IMR-90 (cell line): ENCODE measurements at regions not wholly inside any gene's neighbourhood (a gene's known extent, or its start where the extent isn't known, plus 50 kb on each side); places are given as distances from the start of the nearest gene placed in this dataset.

Source experiments
- ATAC-seq: fragments of 200-7000 bp; cut with Tn5 transposase; 2 replicates; pipeline ENCODE4 v1.9.1; 2020; ENCODE audit warnings: low read depth, mild to moderate bottlenecking, moderate library complexity
- BruUV-seq: library from RNA; stranded (reverse); fragments of 400-500 nt; replicated peaks from 2 replicates; lab custom pipeline; 2021; lab: Mats Ljungman, UMichigan
- CTCF ChIA-PET: fragments of 300-600 bp; formaldehyde crosslinking; extraction: SDS; loops from one replicate; lab custom pipeline; 2021; ENCODE audit warnings: antibody characterized with exemption; lab: Yijun Ruan, JAX
- POLR2A ChIA-PET: fragments of 300-600 bp; sonication (Branson Sonifier 250); formaldehyde crosslinking; loops from one replicate; lab custom pipeline; 2022; ENCODE audit warnings: antibody characterized with exemption; ENCODE audit not compliant: unreplicated experiment; lab: Charles Lee
- DNase-seq: peaks from one replicate; pipeline ENCODE4 v3.0.0; 2013
- H2AFZ ChIP-seq: replicated peaks from 2 replicates; pipeline ENCODE3; 2013; ENCODE audit warnings: low read length, mild to moderate bottlenecking; ENCODE audit not compliant: poor library complexity
- H2AK5ac ChIP-seq: 2 replicates; pipeline ENCODE4 v1.6.1; 2013; ENCODE audit warnings: low read depth, low read length, inconsistent platforms
- H2AK9ac ChIP-seq: replicated peaks from 2 replicates; pipeline ENCODE3; 2013; ENCODE audit warnings: mild to moderate bottlenecking, low read depth, low read length, moderate library complexity; ENCODE audit not compliant: poor library complexity
- H2BK120ac ChIP-seq: 2 replicates; pipeline ENCODE4 v1.6.1; 2013; ENCODE audit warnings: low read depth, low read length, inconsistent platforms
- H2BK15ac ChIP-seq: 3 replicates; pipeline ENCODE4 v1.6.1; 2013; ENCODE audit warnings: low read depth, low read length, inconsistent platforms
- H2BK20ac ChIP-seq: 2 replicates; pipeline ENCODE4 v1.6.1; 2013; ENCODE audit warnings: low read depth, mild to moderate bottlenecking, inconsistent platforms, low read length, moderate library complexity
- H2BK5ac ChIP-seq: 2 replicates; pipeline ENCODE4 v1.6.1; 2013; ENCODE audit warnings: mild to moderate bottlenecking, low read depth, low read length, inconsistent platforms; ENCODE audit not compliant: poor library complexity, severe bottlenecking
- H3K14ac ChIP-seq: replicated peaks from 2 replicates; pipeline ENCODE4 v1.6.1; 2013; ENCODE audit warnings: low read depth, low read length, inconsistent platforms
- H3K18ac ChIP-seq: 2 replicates; pipeline ENCODE4 v1.6.1; 2013; ENCODE audit warnings: low read depth, low read length, control low read depth
- H3K23ac ChIP-seq: 2 replicates; pipeline ENCODE4 v1.6.1; 2013; ENCODE audit warnings: low read depth, low read length, inconsistent platforms
- H3K27ac ChIP-seq: 2 replicates; pipeline ENCODE4 v1.5.1; 2013; ENCODE audit warnings: mild to moderate bottlenecking, control low read depth, low read length; ENCODE audit not compliant: insufficient read depth
- H3K27me3 ChIP-seq: 2 replicates; pipeline ENCODE4 v1.6.1; 2013; ENCODE audit warnings: low read length; ENCODE audit not compliant: control insufficient read depth, insufficient read depth
- H3K36me3 ChIP-seq: 2 replicates; pipeline ENCODE4 v1.6.1; 2013; ENCODE audit warnings: low read length, mixed read lengths; ENCODE audit not compliant: control insufficient read depth, insufficient read depth
- H3K4ac ChIP-seq: 2 replicates; pipeline ENCODE4 v1.6.1; 2013; ENCODE audit warnings: low read depth, low read length, inconsistent platforms
- H3K4me1 ChIP-seq: 2 replicates; pipeline ENCODE4 v1.6.1; 2013; ENCODE audit warnings: low read length, mixed read lengths; ENCODE audit not compliant: control insufficient read depth, insufficient read depth
- H3K4me2 ChIP-seq: 2 replicates; pipeline ENCODE4 v1.6.1; 2013; ENCODE audit warnings: low read depth, mild to moderate bottlenecking, control low read depth, low read length, moderate library complexity
- H3K4me3 ChIP-seq: 2 replicates; pipeline ENCODE4 v1.5.1; 2013; ENCODE audit warnings: low read depth, mild to moderate bottlenecking, control low read depth, low read length, moderate library complexity; ENCODE audit not compliant: insufficient read depth
- H3K56ac ChIP-seq: 2 replicates; pipeline ENCODE4 v1.6.1; 2013; ENCODE audit warnings: low read length, inconsistent platforms; ENCODE audit not compliant: insufficient read depth; ENCODE audit errors: extremely low read depth
- H3K79me1 ChIP-seq, 2 experiments: 2 replicates each; pipeline ENCODE4 v1.6.1; 2013; ENCODE audit warnings: low read length in 2 of 2, inconsistent platforms in 1 of 2, low read depth in 1 of 2
- H3K9ac ChIP-seq: 2 replicates; pipeline ENCODE4 v1.6.1; 2013; ENCODE audit warnings: low read depth, low read length, control low read depth
- H3K9me1 ChIP-seq: 2 replicates; pipeline ENCODE4 v1.6.1; 2013; ENCODE audit warnings: low read length, inconsistent platforms; ENCODE audit not compliant: insufficient read depth
- H3K9me3 ChIP-seq: 2 replicates; pipeline ENCODE4 v1.6.1; 2013; ENCODE audit warnings: low read length; ENCODE audit not compliant: control insufficient read depth, insufficient read depth
- H4K20me1 ChIP-seq: 2 replicates; pipeline ENCODE4 v1.6.1; 2013; ENCODE audit warnings: low read length, inconsistent platforms; ENCODE audit not compliant: insufficient read depth
- H4K5ac ChIP-seq: 2 replicates; pipeline ENCODE4 v1.6.1; 2013; ENCODE audit warnings: mild to moderate bottlenecking, low read depth, low read length, control low read depth
- H4K8ac ChIP-seq, 2 experiments: 2 replicates each; pipeline ENCODE4 v1.6.1; 2013; ENCODE audit warnings: low read depth in 2 of 2, low read length in 2 of 2, control low read depth in 1 of 2, inconsistent platforms in 1 of 2
- H4K91ac ChIP-seq: 2 replicates; pipeline ENCODE4 v1.6.1; 2013; ENCODE audit warnings: low read depth, low read length, inconsistent platforms; ENCODE audit not compliant: insufficient read depth
- BHLHE40 ChIP-seq: fragments of 150-350 bp; IDR thresholded peaks from 2 replicates; pipeline ENCODE4 v1.6.1; 2016; ENCODE audit warnings: mild to moderate bottlenecking, low read depth, low read length
- CEBPB ChIP-seq: IDR thresholded peaks from 2 replicates; pipeline ENCODE4 v1.6.1; 2012; ENCODE audit warnings: low read depth, low read length, improper control_type of control experiment
- CHD1 ChIP-seq: IDR thresholded peaks from 2 replicates; pipeline ENCODE4 v1.6.1; 2012; ENCODE audit warnings: low read depth, low read length, improper control_type of control experiment
- ELK1 ChIP-seq: fragments of 150-350 bp; IDR thresholded peaks from 2 replicates; pipeline ENCODE4 v1.6.1; 2016; ENCODE audit warnings: low read depth, mild to moderate bottlenecking, low read length, moderate library complexity, borderline replicate concordance
- FOS ChIP-seq: fragments of 150-350 bp; IDR thresholded peaks from 2 replicates; pipeline ENCODE4 v1.6.1; 2016; ENCODE audit warnings: low read depth, low read length
- MAFK ChIP-seq: IDR thresholded peaks from 2 replicates; pipeline ENCODE4 v1.6.1; 2012; ENCODE audit warnings: low read depth, low read length, improper control_type of control experiment
- MXI1 ChIP-seq: IDR thresholded peaks from 2 replicates; pipeline ENCODE4 v1.6.1; 2012; ENCODE audit warnings: low read depth, mild to moderate bottlenecking, low read length, moderate library complexity, borderline replicate concordance
- NFE2L2 ChIP-seq: fragments of 150-350 bp; IDR thresholded peaks from 2 replicates; pipeline ENCODE4 v1.6.1; 2016; ENCODE audit warnings: low read depth, mild to moderate bottlenecking, low read length
- POLR2A ChIP-seq: IDR thresholded peaks from 2 replicates; pipeline ENCODE4 v1.6.1; 2012; ENCODE audit warnings: mild to moderate bottlenecking, low read depth, low read length
- RAD21 ChIP-seq: IDR thresholded peaks from 2 replicates; pipeline ENCODE4 v1.6.1; 2012; ENCODE audit warnings: low read length, improper control_type of control experiment
- RCOR1 ChIP-seq: IDR thresholded peaks from 2 replicates; pipeline ENCODE4 v1.6.1; 2012; ENCODE audit warnings: mild to moderate bottlenecking, low read length, improper control_type of control experiment; ENCODE audit not compliant: insufficient replicate concordance
- RFX5 ChIP-seq: IDR thresholded peaks from 2 replicates; pipeline ENCODE4 v1.8.0; 2012; ENCODE audit warnings: low read depth, mild to moderate bottlenecking, low read length, moderate library complexity
- SMC3 ChIP-seq: fragments of 150-350 bp; IDR thresholded peaks from 2 replicates; pipeline ENCODE4 v1.6.1; 2016; ENCODE audit warnings: low read depth, mild to moderate bottlenecking, antibody characterized with exemption, low read length, moderate library complexity
- USF2 ChIP-seq: fragments of 150-350 bp; IDR thresholded peaks from 2 replicates; pipeline ENCODE4 v1.6.1; 2017; ENCODE audit warnings: mild to moderate bottlenecking, antibody characterized with exemption, low read length, low read depth
- WGBS, 2 experiments: methylation state at CpG; one replicate each; pipeline versions ENCODE4 v1.1.5 to v1.1.7; 2013; ENCODE audit warnings: missing lambda C conversion rate in 2 of 2; ENCODE audit not compliant: insufficient read length in 1 of 2; ENCODE audit errors: extremely low coverage in 2 of 2; 5-methylcytosine and 5-hydroxymethylcytosine counted together
- dilution Hi-C: fragments of 300-500 bp; cut with HindIII; formaldehyde crosslinking; loops from one replicate; pipeline ENCODE4 v1.14.3; 2018; ENCODE audit warnings: low sequenced_read_pairs; ENCODE audit not compliant: unreplicated experiment
- in situ Hi-C: fragments of 300-500 bp; cut with MboI; formaldehyde crosslinking; loops from 3 replicates; pipeline ENCODE4 v1.14.3; 2019; ENCODE audit warnings: low sequenced_read_pairs, inconsistent platforms, mixed read lengths
- intact Hi-C: fragments of 100-400 bp; cut with micrococcal nuclease; formaldehyde crosslinking; loops from 2 replicates; pipeline ENCODE4 v1.10.0; 2022

DNA sequence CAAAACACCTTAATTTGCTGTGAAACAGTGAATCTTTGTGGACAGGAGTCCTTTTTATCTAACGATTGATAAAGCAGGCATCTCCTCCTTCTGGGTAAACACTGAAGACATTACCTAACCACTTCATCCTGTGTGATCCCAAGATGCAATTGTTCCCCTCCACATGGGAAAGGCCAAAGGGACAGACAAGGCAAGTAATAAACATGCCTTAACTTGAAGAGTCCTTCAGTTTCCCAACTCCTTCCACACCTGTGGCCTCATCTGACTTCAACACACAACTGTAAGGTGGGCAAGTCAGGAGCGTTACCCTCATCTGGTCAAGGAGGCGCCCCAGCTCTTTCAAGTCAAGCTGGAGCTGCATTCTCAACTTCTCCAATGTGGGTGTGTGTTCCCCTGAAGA, 278.6 kb downstream of the ABCC12 start:
- Histone ChIP-seq H3K79me1 (no peaks in the 10 kb centered on the region), H3K18ac (no peak overlapping the region), H3K4me3 (no peak overlapping the region), H2AK9ac (no peak overlapping the region), H2BK20ac (no peak overlapping the region), H2AK5ac (no peak overlapping the region), H2BK120ac (no peak overlapping the region), H2AFZ (no peak overlapping the region), H2BK15ac (no peak overlapping the region), H4K91ac (no peak overlapping the region), H3K4me2 (no peak overlapping the region), H3K23ac (no peak overlapping the region), H3K27ac (no peak overlapping the region), H2BK5ac (no peak overlapping the region), H4K5ac (no peak overlapping the region), H3K27me3 (peaks cover 10% of the 10 kb centered on the region), H3K14ac (no peak overlapping the region), H3K4me1 (no peaks in the 10 kb centered on the region), H4K8ac (no peak overlapping the region), H3K9me1 (no peaks in the 10 kb centered on the region), H3K56ac (no peak overlapping the region), H4K20me1 (no peaks in the 10 kb centered on the region), H3K9ac (no peak overlapping the region), H3K36me3 (no peaks in the 10 kb centered on the region), H3K9me3 (no peaks in the 10 kb centered on the region), H3K4ac (no peak overlapping the region)
- dilution Hi-C loops (no loop called here), in situ Hi-C loops (no loop called here), intact Hi-C loops (no loop called here)
- TF ChIP-seq CEBPB (no peak), RFX5 (no peak), NFE2L2 (no peak), MAFK (no peak), ELK1 (no peak), RAD21 (no peak), SMC3 (no peak), RCOR1 (no peak), FOS (no peak), USF2 (no peak), CHD1 (no peak), MXI1 (no peak), BHLHE40 (no peak), POLR2A (no peak)
- CTCF ChIA-PET = no interaction called here
- ATAC-seq = no peak
- no peak for DNase-seq
- BruUV-seq = no TSS peak
- POLR2A ChIA-PET = no interaction called here
- no CpG with 5 or more reads among the region's 3 CpGs for WGBS, 2 experiments
